GM19328 (cell line): ENCODE measurements at regions not wholly inside any gene's neighbourhood (a gene's known extent, or its start where the extent isn't known, plus 50 kb on each side); places are given as distances from the start of the nearest gene placed in this dataset.
"Not testable (repeated sequence)": the region's sequence is repeated elsewhere in the genome, so short reads cannot be mapped to it uniquely, and the experiment has no call there.

Source experiments
- ATAC-seq: cut with Tn5 transposase; IDR thresholded peaks from one replicate; pipeline ENCODE4 v1.9.1; 2021; ENCODE audit warnings: mild to moderate bottlenecking, moderate library complexity; ENCODE audit not compliant: unreplicated experiment

DNA sequence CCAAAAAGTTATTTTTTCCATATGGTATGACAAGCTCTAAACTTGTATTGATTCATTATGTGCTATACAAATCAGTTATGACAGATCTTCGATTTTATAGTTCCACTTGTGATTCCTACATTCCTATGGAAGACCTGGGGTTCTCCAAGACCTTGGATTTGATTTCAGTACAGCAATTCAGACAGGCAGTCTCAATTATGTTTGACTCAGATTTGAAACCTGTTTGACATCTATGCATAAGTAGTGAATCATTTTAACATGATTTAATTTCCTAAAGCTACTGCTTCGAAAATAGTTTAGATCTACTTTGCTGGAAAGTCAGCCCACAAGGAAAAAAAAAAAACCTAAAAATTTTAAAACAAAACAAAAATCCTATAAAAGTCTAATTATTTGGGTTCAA is 820.4 kb downstream of the LUZP2 start:
- no peak for ATAC-seq

DNA sequence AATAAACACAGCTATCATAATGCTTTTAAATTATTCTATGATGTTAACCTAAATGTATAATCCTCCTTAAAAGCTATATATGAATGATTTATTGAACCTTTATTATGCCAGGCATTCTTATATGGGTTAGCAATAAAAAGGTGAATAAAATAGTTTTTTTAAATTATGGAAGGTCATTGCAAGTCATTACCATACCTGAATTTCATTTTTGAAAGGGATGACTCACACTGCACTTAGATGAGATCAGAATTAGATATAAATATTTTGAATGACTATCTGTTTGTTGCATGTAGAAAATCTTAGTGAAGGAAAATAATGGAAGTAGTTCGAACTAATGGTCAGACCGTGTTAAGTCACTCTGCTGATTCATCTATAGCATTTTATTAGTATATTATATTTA is 822.3 kb downstream of the LUZP2 start:
- ATAC-seq: no peak

DNA sequence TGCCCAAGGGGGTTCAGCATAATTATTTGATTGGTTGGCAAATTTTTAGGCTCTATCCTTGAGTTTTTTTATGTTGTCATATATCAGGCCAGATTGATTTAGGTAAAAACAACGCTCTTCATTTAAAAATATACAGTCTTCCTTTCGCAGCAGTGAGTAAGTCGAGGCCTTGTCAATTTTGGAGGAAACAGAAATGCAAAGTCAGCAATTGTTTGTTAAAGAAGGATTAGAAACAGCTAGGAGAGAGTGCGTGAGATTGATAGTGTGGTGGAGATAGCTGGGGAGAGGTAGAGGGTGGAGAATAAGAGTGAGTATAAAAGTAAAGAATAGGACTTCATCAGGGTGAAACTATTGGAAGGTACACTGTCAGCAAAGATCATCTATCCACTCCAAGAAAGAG is 830.8 kb downstream of the LUZP2 start:
- no peak for ATAC-seq

DNA sequence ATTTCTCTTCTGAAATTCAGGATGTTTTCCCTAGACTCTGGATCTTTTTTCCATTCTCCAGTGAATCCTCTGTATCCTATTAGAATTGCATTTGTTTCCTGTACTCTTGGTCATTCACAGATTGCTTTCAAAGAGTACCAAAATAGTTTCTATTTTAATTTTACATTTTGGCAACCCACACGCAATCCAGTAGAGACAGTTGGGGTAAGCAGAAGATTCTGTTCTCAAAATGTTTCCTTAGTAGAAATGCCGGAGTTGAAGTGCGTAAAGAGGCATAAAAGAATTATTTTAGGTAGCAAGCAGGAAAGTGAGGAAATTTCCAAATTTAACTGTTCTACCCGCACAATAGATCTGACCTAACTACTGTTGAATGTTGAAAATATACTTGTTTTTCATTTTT is 842.4 kb downstream of the LUZP2 start:
- ATAC-seq: no peak

DNA sequence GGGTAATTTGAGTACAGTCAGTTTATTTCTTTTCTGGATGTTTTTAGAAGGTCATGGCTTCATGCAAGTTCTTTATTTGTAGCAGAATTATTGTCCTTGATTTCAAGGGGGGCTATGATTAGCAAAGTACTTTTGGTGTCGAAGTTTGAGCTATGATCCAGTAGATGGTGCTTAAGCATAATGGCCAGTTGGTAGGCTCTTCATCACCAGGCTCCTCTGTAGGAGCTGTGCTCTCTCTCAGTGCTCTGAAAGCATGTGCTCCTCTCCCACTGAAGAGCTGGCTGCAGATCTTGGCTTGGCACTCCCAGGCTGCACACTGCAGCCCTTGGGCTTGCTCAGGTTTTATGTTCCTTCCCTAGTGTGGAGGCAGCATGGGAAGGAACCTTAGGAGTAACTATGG is 852.7 kb downstream of the LUZP2 start:
- no peak for ATAC-seq

DNA sequence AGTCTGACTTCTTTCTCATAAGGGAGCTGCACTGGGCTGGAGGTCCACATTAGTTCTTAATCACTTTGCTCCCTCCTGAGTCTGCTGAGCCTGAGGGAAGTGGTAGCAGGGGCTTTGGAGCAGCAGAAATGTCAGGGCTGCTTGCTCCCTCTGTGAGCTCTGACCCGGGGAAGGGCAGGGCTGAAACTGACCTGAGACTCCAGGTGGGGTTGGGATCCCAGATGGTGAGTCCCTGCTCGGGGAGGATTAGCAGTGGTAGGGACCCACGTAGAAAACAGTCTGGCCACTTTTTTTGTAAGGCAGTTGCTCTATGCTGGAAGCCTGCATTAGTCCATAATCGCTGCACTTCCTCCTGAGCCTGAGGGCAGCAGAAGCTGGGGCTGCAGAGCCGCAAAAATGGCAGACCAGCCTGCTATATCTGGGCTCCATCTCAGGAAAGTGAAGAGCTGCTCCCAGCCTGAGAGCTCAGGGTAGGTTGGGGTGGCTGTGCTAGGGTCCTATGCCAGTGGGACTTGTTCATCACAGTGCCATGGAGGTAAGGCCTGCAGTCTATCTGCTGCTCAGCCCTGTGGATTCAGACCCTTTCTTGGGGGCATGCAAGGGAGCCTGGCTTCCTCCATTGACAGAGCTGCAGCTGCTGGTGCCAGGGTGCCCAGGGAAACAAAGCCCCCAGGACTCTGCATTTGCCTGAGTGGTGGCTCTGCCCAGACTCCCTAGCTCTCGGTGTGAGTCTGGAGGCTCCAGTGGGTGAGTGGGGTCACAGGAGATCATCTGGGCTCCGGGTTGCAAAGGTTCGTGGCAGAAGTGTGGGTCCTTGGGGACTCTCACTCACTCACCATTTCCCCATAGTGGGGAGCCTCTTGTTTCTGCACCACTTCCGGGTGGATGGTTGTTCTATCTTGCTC is 854.3 kb downstream of the LUZP2 start:
- ATAC-seq: no peak

DNA sequence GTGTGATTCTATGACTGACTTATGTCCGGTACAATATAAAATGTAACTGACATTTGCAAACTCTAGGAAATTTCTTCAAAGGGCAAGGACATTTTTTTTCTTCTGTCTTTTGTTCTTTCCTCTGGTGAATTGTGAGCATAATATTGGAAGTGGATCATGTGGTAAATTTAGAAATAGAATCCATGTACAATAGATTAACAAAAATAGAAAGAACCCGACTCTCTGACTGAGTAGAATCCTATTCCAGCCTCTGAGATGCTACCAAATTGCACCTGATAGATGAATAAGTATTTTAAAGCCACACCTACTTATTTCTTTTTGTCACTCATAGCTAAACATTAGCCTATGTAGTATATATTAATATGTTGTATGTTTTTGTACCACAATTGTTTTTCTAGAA is 860.3 kb downstream of the LUZP2 start:
- ATAC-seq: no peak

DNA sequence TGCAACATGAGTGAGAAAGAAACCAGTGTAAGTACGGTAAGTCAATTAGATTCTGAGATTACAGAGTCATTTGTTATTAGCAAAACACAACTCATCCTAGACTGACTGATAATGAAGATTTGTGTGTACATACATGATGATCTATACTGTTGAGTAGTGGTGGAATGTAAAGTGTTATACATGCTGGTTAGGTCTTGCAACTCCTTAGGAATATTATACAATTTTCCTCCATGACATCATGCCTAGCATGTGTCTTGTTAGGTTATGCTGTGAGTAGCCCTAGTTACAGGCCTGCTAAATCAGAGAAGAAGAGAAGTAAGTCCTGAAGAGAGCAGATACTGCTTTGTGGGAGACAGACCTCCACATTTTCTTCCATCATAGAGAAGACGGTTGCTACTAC is 880.6 kb downstream of the LUZP2 start:
- ATAC-seq: no peak

DNA sequence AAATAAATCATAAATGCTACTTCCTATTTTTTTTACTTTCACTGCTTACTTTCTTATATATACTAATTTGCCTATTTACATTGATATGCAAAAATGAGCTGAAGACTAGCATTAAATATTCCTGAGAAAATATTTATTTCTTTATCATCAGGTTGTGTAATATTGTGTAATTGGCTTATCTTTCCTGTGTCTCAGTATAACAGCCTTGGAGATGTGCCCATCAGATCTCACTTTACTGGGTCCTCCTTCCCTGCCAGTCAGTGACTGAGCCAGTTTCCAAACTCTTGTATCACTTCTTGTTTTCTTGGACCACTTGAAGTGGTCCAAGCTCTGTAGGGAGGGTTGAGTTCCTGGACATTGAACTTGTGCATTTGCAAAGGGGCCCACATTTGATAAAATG is 900.0 kb downstream of the LUZP2 start:
- no peak for ATAC-seq

DNA sequence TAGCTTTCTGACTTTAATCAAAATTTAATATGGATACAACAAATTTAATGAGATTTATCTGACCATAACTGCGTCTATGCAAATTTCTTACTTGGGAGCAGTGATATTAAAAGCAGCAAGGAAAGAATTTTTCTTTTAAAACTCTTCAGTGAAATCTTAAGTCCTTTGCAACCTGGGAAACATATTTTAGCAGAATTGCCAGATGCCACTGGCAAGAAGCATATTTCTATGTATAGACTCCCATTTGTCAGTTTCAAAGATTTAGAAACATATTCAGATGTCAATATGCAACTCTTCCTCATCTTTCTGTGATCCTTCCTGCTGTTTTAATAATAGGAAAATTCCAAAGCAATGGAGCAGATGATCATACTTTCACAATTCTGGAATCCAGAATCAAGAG is 911.3 kb downstream of the LUZP2 start:
- no peak for ATAC-seq

DNA sequence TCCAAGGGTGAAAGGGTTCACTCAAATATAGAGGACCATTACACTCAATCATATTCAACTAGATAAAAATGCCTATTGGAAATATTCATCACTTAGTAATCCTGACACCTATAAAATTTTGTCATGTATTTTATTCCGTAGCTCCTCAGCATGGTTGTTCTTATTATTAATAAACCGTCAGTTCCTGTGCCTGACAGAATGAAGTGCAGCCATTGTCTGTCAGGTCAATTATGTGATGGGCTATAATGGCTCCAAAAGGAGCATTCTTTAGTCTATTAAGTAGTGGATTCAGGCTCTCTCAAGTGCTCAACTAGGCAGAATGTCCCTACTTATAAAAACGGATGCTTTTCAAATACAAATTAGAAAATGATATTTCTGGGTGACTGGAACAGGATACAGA is 916.1 kb upstream of the ANO3 start:
- ATAC-seq: no peak

DNA sequence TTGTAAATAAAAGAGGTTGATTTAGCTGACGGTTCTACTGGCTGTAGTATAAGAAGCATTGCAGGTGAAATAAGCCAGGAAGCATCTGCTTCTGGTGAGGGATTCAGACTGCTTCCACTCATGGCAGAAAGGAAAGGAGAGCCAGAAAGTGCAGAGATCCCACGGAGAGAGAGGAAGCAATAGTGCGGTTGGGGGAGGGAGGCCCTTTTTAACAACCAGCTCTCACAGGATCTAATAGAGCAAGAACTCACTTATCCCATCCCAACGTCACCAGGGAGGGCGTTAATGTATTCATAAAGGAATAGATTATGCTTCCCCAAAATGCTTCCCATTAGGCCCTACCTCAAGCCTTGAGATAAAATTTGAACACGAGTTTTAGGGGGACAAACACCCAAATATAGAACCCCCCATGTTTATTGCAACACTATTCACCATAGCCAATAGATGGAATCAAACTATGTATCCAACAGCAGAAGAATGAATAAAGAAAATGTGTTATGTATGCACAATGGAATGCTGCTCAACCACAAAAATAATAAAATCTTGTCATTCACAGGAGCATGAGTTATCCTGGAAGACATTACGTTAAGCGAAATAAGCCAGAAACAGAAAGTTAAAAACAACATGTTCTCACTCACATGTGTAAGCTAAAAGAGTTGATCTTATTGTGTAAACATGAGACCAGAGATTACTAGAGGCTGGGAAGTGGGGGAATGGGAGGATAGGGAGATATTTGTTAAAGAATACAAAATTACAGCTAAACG is 908.3 kb upstream of the ANO3 start:
- no peak for ATAC-seq

DNA sequence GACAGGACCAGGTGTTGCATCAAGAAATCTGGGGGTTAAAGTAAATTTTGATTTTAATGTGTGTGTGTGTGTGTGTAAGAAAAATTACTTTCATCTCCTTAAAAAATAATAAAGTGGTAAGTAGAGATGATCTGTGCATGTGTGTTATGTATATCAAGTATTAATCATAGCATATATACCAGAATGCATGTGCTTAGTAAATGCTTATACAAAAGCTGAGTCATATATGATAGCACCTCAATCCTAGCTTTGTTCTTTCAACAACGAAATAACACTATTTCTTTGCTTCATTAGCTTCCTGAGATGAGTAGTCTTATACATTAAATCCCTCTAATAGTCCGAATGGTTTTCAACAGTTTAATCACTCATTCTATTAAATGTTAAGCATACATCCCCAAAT is 899.6 kb upstream of the ANO3 start:
- no peak for ATAC-seq

DNA sequence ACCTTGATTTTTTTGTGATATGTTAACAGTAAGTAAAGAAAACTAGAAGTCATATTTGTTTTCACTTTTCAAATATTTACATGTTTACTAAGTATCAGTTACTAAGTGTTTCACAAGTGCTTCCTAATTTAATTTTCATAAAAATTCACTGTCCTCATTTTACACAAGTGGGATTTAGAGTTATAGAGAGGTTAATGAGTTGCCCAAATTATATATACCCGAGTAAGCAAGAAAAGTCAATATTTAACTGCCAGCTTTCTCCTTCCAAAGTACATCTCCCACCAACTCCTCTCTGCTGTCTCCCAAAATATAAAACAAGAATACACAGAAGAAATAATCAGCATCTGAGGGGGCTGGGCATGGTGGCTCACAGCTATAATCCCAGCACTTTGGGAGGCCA is 896.7 kb upstream of the ANO3 start:
- no peak for ATAC-seq

DNA sequence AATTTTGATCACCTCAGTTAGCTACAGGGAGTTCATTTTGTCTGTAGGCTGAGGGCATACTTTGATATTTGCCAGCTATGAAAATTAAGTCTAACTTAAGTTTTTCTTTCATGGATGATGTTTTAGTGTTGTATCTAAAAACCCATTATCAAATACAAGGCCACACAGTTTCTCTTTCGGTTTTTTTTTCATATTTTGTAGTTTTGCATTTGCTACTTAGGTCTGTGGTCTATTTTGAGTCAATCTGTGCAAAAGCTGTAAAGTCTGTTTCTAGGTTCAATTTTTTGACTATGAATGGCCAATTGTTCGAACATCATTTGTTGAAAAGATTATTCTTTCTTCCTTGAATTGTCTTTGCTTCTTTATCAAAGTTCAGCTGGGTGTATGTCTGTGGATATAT is 895.6 kb upstream of the ANO3 start:
- no peak for ATAC-seq

DNA sequence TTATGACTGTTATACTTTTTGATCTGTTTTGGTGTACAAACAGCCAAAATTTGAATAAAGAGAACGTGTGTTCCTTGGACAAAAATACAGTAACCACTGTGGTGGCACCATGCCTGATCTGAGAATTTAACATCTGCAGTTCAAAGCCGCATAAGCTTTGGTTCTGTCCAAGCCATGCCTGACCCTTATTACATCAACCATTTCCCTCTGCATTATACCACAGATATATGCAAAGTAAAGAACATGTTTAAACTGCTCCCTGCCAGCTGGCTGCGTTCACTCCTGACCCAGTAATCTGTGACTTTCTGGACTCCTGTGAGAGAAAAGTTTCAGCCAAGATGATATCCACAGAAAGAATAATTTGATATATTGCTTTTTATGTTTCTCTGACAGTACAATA is 890.5 kb upstream of the ANO3 start:
- ATAC-seq: no peak

DNA sequence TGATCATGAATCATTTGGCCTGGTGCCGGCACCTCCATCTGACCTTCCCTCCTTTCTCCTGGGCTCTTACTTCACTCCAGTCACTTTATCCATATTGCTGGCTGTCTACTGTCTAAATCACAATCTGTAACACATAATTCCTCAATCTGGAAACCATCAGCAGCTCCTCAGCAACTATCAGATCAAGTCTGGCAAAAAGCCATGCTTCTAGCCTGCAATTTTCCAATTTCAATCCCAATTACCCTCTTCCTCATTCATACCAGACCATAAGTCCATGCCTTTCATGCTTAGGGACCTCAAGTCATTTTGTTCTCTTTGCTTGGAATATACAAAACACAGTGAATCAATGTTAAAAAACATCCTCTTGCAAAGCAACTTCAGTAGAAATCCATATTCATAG is 882.8 kb upstream of the ANO3 start:
- ATAC-seq: no peak

DNA sequence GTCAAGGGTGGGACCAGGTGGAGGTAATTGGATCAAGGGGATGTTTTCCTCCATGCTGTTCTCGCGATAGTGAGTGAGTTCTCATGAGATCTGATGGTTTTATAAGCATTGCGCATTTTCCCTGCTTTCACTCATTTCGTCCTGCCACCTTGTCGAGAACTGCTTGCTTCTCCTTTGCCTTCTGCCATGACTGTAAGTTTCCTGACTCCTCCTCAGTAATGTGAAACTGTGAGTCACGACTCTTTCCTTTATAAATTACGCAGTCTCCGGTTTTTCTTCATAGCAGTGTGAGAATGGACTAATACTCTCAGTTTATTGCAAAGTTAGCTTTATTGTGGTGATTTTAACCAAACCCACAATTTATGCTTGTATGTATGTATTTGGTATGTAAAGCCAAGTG is 878.5 kb upstream of the ANO3 start:
- no peak for ATAC-seq

DNA sequence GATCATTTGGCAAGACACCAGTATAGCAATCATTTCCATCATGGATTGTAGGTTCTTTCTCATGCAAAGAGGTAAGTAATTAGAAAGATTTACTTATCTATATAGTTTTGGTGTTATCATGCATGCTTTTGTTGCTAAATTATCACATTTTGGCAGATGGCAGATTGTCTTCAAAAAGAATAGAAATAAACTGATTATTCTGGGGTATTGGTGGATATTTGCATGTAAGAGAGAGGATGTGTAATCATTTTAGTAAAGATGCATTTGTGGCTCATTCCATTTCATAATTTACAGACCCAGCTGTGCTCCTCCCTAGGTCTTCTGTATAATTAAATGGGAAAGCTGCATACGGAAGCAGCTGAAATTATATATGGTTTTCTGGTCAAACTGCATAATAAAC is 875.7 kb upstream of the ANO3 start:
- no peak for ATAC-seq

DNA sequence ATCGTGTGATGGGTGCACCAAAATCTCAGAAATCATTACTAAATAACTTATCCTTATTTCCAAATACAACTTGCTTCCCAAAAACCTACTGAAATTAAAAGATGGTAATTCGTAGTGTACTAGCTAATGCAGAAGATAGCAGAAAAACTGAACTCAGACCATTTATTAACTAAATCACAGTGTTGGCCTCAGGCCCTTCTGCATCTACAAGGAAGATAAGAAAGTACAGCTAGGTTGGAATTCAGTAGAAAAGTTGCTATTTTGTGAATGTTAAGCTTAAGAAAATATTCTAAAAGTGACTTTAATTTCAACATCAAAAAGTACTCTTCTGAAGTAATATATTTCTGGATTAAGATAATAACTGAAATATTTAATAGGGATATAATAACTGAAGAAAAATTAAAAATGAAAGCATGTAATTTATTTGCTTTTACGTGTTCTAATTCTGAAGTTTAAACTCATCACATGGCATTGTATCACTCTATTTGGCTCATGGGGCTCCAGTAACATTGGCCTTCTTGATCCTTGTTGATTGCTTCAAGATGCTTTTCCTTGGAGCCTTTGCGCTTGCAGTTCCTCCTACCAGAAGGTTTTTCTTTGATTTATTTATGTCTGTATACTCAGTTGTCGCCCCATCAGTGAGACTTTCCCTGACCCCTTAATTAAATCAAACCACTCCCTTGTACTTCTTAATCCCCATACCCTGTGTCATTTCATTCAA is 847.9 kb upstream of the ANO3 start:
- ATAC-seq: no peak

DNA sequence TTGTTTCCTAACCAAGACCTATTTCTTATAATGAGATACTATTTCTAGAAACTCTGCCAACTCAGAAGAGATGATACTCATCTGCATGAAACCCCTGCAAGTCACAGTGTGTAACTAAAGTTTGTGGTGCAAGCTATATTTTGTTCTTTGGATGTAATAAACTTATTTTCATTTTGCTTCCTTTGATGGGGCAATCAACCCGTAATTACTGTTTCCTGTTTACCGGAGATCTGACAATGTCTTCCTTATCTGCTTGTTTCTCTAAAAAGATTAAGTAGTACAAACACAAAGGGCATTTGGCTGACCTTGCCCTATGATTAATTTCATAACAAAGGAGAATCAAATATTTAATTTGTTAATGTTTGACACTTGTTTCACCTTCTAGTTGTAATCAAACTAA is 846.6 kb upstream of the ANO3 start:
- ATAC-seq: no peak

DNA sequence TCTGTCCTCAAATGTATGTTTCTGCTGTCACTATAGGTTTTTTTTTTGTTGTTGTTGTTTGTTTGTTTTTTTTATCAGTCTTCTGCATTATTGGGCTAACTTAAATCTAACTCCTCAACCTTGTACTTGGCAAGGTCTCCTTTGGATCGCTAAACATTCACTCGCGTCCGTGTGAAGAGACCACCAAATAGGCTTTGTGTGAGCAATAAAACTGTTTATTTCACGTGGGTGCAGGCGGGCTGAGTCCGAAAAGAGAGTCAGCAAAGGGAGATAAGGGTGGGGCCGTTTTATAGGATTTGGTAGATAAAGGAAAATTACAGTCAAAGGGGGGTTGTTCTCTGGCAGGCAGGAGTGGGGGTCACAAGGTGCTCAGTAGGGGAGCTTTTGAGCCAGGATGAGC is 845.6 kb upstream of the ANO3 start:
- ATAC-seq: not testable (repeated sequence)
